Transverse colon (tissue), 4 donors: ENCODE measurements at regions not wholly inside any gene's neighbourhood (a gene's known extent, or its start where the extent isn't known, plus 50 kb on each side); places are given as distances from the start of the nearest gene placed in this dataset.

Source experiments
- DNase-seq: peaks from one replicate; pipeline ENCODE4 v3.0.0-alpha.2; 2019
- H3K27ac ChIP-seq, 4 donors: fragments of 200-600 bp; sonication (generic); 2 replicates each; pipeline ENCODE4 v1.5.1; 2016 to 2018; ENCODE audit warnings: inconsistent platforms in 4 of 4
- H3K27me3 ChIP-seq: fragments of 200-600 bp; sonication (generic); 2 replicates; pipeline ENCODE4 v1.5.1; 2017; ENCODE audit warnings: inconsistent platforms
- H3K36me3 ChIP-seq, 4 donors: fragments of 200-600 bp; sonication (generic); 2 replicates each; pipeline ENCODE4 v1.5.1; 2017 to 2019; ENCODE audit warnings: inconsistent platforms in 4 of 4
- H3K4me1 ChIP-seq, 4 donors: fragments of 200-600 bp; sonication (generic); 2 replicates each; pipeline ENCODE4 v1.5.1; 2017 to 2020; ENCODE audit warnings: inconsistent platforms in 4 of 4
- H3K4me3 ChIP-seq, 4 donors: fragments of 200-600 bp; sonication (generic); 1 replicate in 1 of 4; 2 replicates in 3 of 4; pipeline versions ENCODE4 v1.5.1 to v1.6.1; 2017 to 2019; ENCODE audit warnings: inconsistent platforms in 4 of 4
- H3K9me3 ChIP-seq, 2 donors: fragments of 200-600 bp; sonication (generic); 2 replicates each; pipeline ENCODE4 v1.5.1; 2017 to 2019; ENCODE audit warnings: inconsistent platforms in 2 of 2
- EP300 ChIP-seq: sonication (generic); formaldehyde crosslinking; IDR thresholded peaks from one replicate; pipeline ENCODE4 v1.6.1; 2017; ENCODE audit warnings: antibody characterized with exemption, low read depth
- POLR2A ChIP-seq: fragments of 450-650 bp; IDR thresholded peaks from one replicate; pipeline ENCODE4 v1.6.1; 2016; ENCODE audit warnings: antibody characterized with exemption, mild to moderate bottlenecking, moderate library complexity
- POLR2AphosphoS5 ChIP-seq, 3 donors: sonication (generic); formaldehyde crosslinking; IDR thresholded peaks; one replicate each; pipeline ENCODE4 v1.6.1; 2016; ENCODE audit warnings: antibody characterized with exemption in 3 of 3
- WGBS, 2 donors: methylation state at CpG; one replicate each; pipeline ENCODE4 v1.1.5; 2018; ENCODE audit warnings: low coverage in 1 of 2; 5-methylcytosine and 5-hydroxymethylcytosine counted together
- in situ Hi-C, 4 donors: fragments of 200-750 bp; cut with MboI; loops; one replicate each; pipeline versions ENCODE4 v1.15.0 to v1.15.1; 2017; ENCODE audit warnings: low sequenced_read_pairs in 3 of 4, low pct_ligation_motif_present in 1 of 4, low pct_unique_long_range_greater_than_20kb in 1 of 4
- intact Hi-C: fragments of 100-400 bp; cut with DNase I; formaldehyde crosslinking; loops from one replicate; pipeline ENCODE4 v1.15.1; 2023; ENCODE audit warnings: low total_unique reads
- TF ChIP-seq, protein P1 (sequence below), 5 experiments: fragments of 200-600 bp in 3 of 5; fragments of 450-650 bp in 2 of 5; sonication (generic) in 3 of 5; IDR thresholded peaks; 1 replicate in 2 of 5; 2 replicates in 3 of 5; pipeline ENCODE4 v1.5.1; 2016 to 2017; ENCODE audit warnings: antibody characterized with exemption in 5 of 5, inconsistent platforms in 3 of 5, mild to moderate bottlenecking in 2 of 5, moderate library complexity in 1 of 5

DNA sequence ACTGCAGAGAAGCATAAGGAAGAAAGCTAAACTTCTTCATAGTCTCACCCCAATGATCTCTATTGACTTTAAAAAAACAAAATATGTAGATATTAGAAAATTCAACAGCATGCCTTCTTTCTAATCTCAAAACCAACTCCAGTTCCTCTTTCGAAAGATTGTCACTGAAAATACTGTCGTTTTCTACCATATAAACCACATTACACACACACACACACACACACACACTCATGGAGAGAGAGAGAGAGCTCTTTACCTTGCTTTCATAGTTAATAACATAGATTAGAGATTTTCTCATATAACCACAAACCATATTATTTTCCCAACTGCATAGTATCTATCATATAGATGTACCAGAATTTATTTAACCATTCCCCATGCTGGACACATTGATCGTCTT lies 296.2 kb upstream of the MGMT start:
- intact Hi-C loops (no loop called here), in situ Hi-C loops (no loop called here)
- DNase-seq: no peak
- TF ChIP-seq, protein P1, sequence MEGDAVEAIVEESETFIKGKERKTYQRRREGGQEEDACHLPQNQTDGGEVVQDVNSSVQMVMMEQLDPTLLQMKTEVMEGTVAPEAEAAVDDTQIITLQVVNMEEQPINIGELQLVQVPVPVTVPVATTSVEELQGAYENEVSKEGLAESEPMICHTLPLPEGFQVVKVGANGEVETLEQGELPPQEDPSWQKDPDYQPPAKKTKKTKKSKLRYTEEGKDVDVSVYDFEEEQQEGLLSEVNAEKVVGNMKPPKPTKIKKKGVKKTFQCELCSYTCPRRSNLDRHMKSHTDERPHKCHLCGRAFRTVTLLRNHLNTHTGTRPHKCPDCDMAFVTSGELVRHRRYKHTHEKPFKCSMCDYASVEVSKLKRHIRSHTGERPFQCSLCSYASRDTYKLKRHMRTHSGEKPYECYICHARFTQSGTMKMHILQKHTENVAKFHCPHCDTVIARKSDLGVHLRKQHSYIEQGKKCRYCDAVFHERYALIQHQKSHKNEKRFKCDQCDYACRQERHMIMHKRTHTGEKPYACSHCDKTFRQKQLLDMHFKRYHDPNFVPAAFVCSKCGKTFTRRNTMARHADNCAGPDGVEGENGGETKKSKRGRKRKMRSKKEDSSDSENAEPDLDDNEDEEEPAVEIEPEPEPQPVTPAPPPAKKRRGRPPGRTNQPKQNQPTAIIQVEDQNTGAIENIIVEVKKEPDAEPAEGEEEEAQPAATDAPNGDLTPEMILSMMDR (IDR thresholded peaks at IDR 0.05): no peak
- TF ChIP-seq POLR2A (no peak), EP300 (no peak), POLR2AphosphoS5 (IDR thresholded peaks at IDR 0.05) (no peak)
- peaks cover 4% of the 10 kb centered on the region for H3K27me3 ChIP-seq
- H3K27ac ChIP-seq: no peak overlapping the region
- H3K4me3 ChIP-seq: no peak overlapping the region
- 72% methylated on average over 3 of the region's 3 CpGs for WGBS, 2 donors
- no peaks in the 10 kb centered on the region for H3K36me3 ChIP-seq
- no peaks in the 10 kb centered on the region for H3K9me3 ChIP-seq
- H3K4me1 ChIP-seq: no peaks in the 10 kb centered on the region

DNA sequence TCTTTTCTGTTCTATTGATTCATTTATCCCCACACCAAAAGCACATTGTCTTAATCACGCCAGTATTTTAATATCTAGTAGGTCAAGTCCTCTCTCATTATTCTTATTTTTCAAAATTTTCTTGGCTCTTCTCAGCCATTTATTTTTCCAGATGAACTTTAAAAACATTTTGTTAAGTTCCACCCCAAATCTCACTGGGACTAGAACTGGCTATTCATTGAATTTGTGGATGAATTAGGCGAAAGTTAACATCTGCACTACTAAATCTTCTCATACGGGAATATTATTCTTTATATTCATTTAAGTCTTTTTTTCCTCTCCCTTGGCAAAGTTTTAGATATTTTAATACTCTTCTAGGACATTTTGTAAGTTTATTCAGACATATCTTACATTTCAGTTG lies 295.2 kb upstream of the MGMT start:
- 44 to 76% methylated on average over 3 of the region's 3 CpGs for WGBS, 2 donors
- in situ Hi-C loops (no loop called here), intact Hi-C loops (no loop called here)
- Histone ChIP-seq H3K36me3 (no peaks in the 10 kb centered on the region), H3K9me3 (no peaks in the 10 kb centered on the region), H3K4me1 (no peaks in the 10 kb centered on the region), H3K4me3 (no peak overlapping the region), H3K27ac (no peak overlapping the region), H3K27me3 (peaks cover 4% of the 10 kb centered on the region)
- TF ChIP-seq POLR2A (no peak), EP300 (no peak), POLR2AphosphoS5 (IDR thresholded peaks at IDR 0.05) (no peak)
- TF ChIP-seq, protein P1 (IDR thresholded peaks at IDR 0.05): no peak
- no peak for DNase-seq

DNA sequence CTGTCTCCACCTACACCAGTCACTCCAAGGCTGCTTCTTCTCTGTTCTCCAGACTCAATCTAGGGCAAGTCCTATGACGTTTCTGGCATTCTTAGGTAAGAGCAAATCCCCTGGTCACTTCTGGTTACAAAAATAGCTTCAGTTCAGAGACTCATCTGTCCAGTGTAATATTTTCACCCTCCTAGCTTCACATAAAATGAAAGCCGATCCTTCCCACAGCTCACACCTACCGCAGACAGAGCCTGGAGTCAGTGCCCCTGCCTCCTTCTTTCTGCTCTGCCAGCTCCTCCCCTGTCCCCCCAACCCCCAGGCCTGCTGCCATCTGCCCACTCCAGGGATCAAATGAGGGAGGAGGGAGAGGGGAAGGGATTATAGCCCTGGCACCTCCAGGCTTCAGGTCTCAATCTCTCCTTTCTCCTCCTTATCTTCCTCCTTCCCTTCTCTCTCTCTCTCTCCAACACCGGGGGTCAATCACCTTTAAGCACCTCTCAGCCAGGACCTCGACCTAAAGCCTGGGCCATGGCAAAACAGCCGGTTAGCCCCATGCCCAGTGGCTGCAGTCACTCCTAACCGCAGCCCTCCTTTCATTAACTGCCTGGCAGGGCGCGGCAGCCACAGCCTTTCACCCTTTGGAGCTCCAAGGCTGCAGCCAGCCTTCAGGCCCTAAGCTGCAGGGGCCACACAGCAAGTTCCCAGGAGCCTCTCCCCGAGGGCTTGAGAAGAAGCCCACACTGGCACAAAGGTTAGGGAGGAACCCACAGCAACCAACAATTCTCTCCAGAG lies 292.6 kb upstream of the MGMT start:
- TF ChIP-seq, protein P1 (IDR thresholded peaks at IDR 0.05): no peak
- TF ChIP-seq POLR2AphosphoS5 (IDR thresholded peaks at IDR 0.05): no peak
- TF ChIP-seq EP300: no peak
- no peak for TF ChIP-seq POLR2A
- intact Hi-C loops (no loop called here), in situ Hi-C loops (no loop called here)
- Histone ChIP-seq H3K4me1 (no peaks in the 10 kb centered on the region), H3K27ac (no peak overlapping the region), H3K9me3 (no peaks in the 10 kb centered on the region), H3K36me3 (no peaks in the 10 kb centered on the region), H3K4me3 (no peak overlapping the region), H3K27me3 (peaks cover 4% of the 10 kb centered on the region)
- WGBS, 2 donors: 74 to 81% methylated on average over 2 to 10 of the region's 10 CpGs
- no peak for DNase-seq

DNA sequence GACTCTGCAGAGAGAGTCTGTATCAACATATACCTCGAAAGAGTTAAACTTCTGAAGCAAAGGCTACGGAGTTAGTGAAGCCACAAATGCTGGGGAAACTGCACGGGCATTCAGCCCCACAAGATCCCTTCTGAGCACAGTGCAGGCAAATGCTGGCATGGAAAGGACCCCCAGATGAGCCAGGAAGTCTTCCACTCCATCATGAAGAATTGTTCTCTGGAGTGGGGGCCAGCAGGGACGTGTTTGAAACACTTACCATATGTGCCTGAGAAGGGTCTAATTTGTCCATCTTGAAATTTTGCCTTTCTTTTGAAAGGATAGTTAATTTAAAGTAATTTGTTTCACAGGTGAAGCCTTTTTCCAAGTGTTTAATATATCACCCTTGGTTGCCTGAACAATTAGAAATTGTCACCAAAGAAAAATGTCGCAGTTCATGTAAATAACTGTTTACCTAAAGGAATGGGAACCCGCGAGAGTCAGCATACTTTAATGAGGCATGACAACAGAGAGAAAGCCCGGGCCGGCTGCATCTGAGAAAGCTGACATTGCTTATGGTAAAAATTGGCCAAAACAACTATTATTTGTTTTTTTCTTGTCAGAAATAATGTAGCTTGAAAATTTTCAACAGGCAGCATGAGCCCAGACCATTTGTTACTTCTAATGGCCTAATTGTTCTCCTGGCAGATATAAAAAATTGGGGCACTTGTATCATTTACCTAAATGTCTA lies 287.6 kb upstream of the MGMT start:
- peaks cover 4% of the 10 kb centered on the region for H3K27me3 ChIP-seq
- DNase-seq: no peak
- H3K9me3 ChIP-seq: no peaks in the 10 kb centered on the region
- TF ChIP-seq POLR2A (no peak), POLR2AphosphoS5 (IDR thresholded peaks at IDR 0.05) (no peak), EP300 (no peak)
- TF ChIP-seq, protein P1 (IDR thresholded peaks at IDR 0.05): no peak
- H3K36me3 ChIP-seq: no peaks in the 10 kb centered on the region
- WGBS, 2 donors: 46 to 63% methylated on average over 6 to 9 of the region's 9 CpGs
- intact Hi-C loops: no loop called here
- no peak overlapping the region for H3K27ac ChIP-seq
- H3K4me1 ChIP-seq: no peaks in the 10 kb centered on the region
- in situ Hi-C loops: no loop called here
- no peak overlapping the region for H3K4me3 ChIP-seq
